B cell (primary cell): ENCODE measurements at regions not wholly inside any gene's neighbourhood (a gene's known extent, or its start where the extent isn't known, plus 50 kb on each side); places are given as distances from the start of the nearest gene placed in this dataset.
"Not testable (repeated sequence)": the region's sequence is repeated elsewhere in the genome, so short reads cannot be mapped to it uniquely, and the experiment has no call there.

Experiments used
- ATAC-seq: fragments of 200-7000 bp; cut with Tn5 transposase; one replicate; pipeline ENCODE4 v1.10.0; 2021; ENCODE audit warnings: low read depth, mild to moderate bottlenecking, moderate number of reproducible peaks, moderate library complexity
- CTCF ChIA-PET: fragments of 350-600 bp; sonication (Branson Sonifier 250); formaldehyde crosslinking; loops from one replicate; lab custom pipeline; 2021; ENCODE audit warnings: antibody characterized with exemption, inconsistent platforms; lab: Charles Lee
- POLR2A ChIA-PET: fragments of 350-600 bp; sonication (Branson Sonifier 250); formaldehyde crosslinking; loops from one replicate; lab custom pipeline; 2021; ENCODE audit warnings: antibody characterized with exemption; lab: Charles Lee
- DNase-seq: peaks from one replicate; pipeline ENCODE4 v3.0.0; 2013
- H2AFZ ChIP-seq: 2 replicates; pipeline ENCODE4 v1.6.1; 2012; ENCODE audit warnings: mild to moderate bottlenecking, low read depth, low read length; ENCODE audit not compliant: insufficient read depth, poor library complexity, severe bottlenecking
- H3K27ac ChIP-seq, 2 donors: 1 replicate in 1 of 2; 2 replicates in 1 of 2; pipeline ENCODE4 v1.5.1; 2012 to 2013; ENCODE audit warnings: low read length in 2 of 2, mild to moderate bottlenecking in 2 of 2, moderate library complexity in 1 of 2
- H3K27me3 ChIP-seq, 4 experiments: fragments of 200-600 bp in 1 of 4; sonication (generic) in 1 of 4; replicated peaks in 1 of 4; 1 replicate in 2 of 4; 2 replicates in 2 of 4; pipeline versions ENCODE4 v1.6.1 to v1.7.0; 2013 to 2016; ENCODE audit warnings: low read length in 3 of 4, mild to moderate bottlenecking in 2 of 4, mixed read lengths in 1 of 4, moderate library complexity in 1 of 4; ENCODE audit not compliant: insufficient read depth in 4 of 4, control insufficient read depth in 3 of 4; ENCODE audit errors: control extremely low read depth in 1 of 4
- H3K36me3 ChIP-seq, 2 experiments: replicated peaks in 1 of 2; 1 replicate in 1 of 2; 2 replicates in 1 of 2; pipeline versions ENCODE4 v1.6.1 to v1.7.1; 2013; ENCODE audit warnings: low read length in 1 of 2; ENCODE audit not compliant: insufficient read depth in 2 of 2, control insufficient read depth in 1 of 2; ENCODE audit errors: control extremely low read depth in 1 of 2, extremely low read depth in 1 of 2
- H3K4me1 ChIP-seq, 2 donors: fragments of 200-600 bp in 1 of 2; sonication (generic) in 1 of 2; 1 replicate in 1 of 2; 2 replicates in 1 of 2; pipeline versions ENCODE4 v1.5.1 to v1.6.1; 2013 to 2017; ENCODE audit warnings: low read length in 2 of 2; ENCODE audit not compliant: control insufficient read depth in 2 of 2, insufficient read depth in 2 of 2
- H3K4me2 ChIP-seq: replicated peaks from 2 replicates; pipeline ENCODE3; 2012; ENCODE audit warnings: mild to moderate bottlenecking, low read depth, low read length; ENCODE audit not compliant: poor library complexity, severe bottlenecking
- H3K4me3 ChIP-seq, 5 experiments: fragments of 200-600 bp in 1 of 5; sonication (generic) in 1 of 5; 1 replicate in 3 of 5; 2 replicates in 2 of 5; pipeline versions ENCODE4 v1.5.1 to v1.7.0; 2011 to 2016; ENCODE audit warnings: low read length in 4 of 5, mild to moderate bottlenecking in 4 of 5, low read depth in 2 of 5, control low read depth in 1 of 5, moderate library complexity in 1 of 5; ENCODE audit not compliant: insufficient read depth in 1 of 5; ENCODE audit errors: control extremely low read depth in 1 of 5, extremely low read depth in 1 of 5
- H3K79me2 ChIP-seq: fragments of 200-600 bp; sonication (generic); one replicate; pipeline ENCODE4 v1.6.0; 2016; ENCODE audit warnings: low read length; ENCODE audit not compliant: control insufficient read depth, insufficient read depth
- H3K9ac ChIP-seq: fragments of 200-600 bp; sonication (generic); 2 replicates; pipeline ENCODE4 v1.6.1; 2017; ENCODE audit warnings: mild to moderate bottlenecking, low read length, moderate library complexity
- H3K9me3 ChIP-seq, 3 donors: one replicate each; pipeline versions ENCODE4 v1.6.1 to v1.7.1; 2013; ENCODE audit warnings: low read length in 2 of 3; ENCODE audit not compliant: control insufficient read depth in 2 of 3, insufficient read depth in 1 of 3; ENCODE audit errors: control extremely low read depth in 1 of 3
- H4K20me1 ChIP-seq: 2 replicates; pipeline ENCODE4 v1.6.0; 2012; ENCODE audit warnings: mild to moderate bottlenecking, low read length; ENCODE audit not compliant: insufficient read depth, control insufficient read depth, poor library complexity, severe bottlenecking
- H3K27ac Mint-ChIP-seq: one replicate; pipeline ENCODE4 v1.8.0; 2021; ENCODE audit warnings: mixed read lengths
- H3K27me3 Mint-ChIP-seq: one replicate; pipeline ENCODE4 v1.8.0; 2021; ENCODE audit warnings: mixed read lengths
- H3K4me1 Mint-ChIP-seq: one replicate; pipeline ENCODE4 v1.8.0; 2021; ENCODE audit warnings: mixed read lengths
- H3K4me3 Mint-ChIP-seq: one replicate; pipeline ENCODE4 v1.8.0; 2021; ENCODE audit warnings: mixed read lengths
- H3K9me3 Mint-ChIP-seq: one replicate; pipeline ENCODE4 v1.8.0; 2022; ENCODE audit warnings: mixed read lengths; ENCODE audit not compliant: insufficient read depth
- EZH2 ChIP-seq: IDR thresholded peaks from 2 replicates; pipeline ENCODE4 v1.6.1; 2012; ENCODE audit warnings: borderline replicate concordance, low read depth, mild to moderate bottlenecking, moderate library complexity, low read length; ENCODE audit not compliant: insufficient read depth, poor library complexity, severe bottlenecking
- WGBS: methylation state at CpG from one replicate; pipeline ENCODE4 v1.1.5; 2013; ENCODE audit warnings: missing lambda C conversion rate; ENCODE audit not compliant: insufficient coverage; 5-methylcytosine and 5-hydroxymethylcytosine counted together
- intact Hi-C: fragments of 100-400 bp; cut with micrococcal nuclease; formaldehyde crosslinking; loops from one replicate; pipeline ENCODE4 v1.10.0; 2022
- TF ChIP-seq, protein P1 (sequence below): fragments of 200-600 bp; IDR thresholded peaks from one replicate; pipeline ENCODE4 v1.8.0; 2022; ENCODE audit warnings: antibody characterized with exemption, mild to moderate bottlenecking

- WGBS: 100% methylated on average over 2 of the region's 3 CpGs
- Histone ChIP-seq H3K4me3 (no peak overlapping the region), H3K27ac (no peak overlapping the region), H3K9me3 (no peaks in the 10 kb centered on the region), H3K27me3 (peaks cover 0 to 3% (median 0%) of the 10 kb centered on the region in 4 experiments), H3K4me2 (no peak overlapping the region), H3K4me1 (no peaks in the 10 kb centered on the region), H3K36me3 (no peaks in the 10 kb centered on the region), H4K20me1 (no peaks in the 10 kb centered on the region), H3K79me2 (no peaks in the 10 kb centered on the region), H3K9ac (no peak overlapping the region), H2AFZ (no peak overlapping the region)
- Mint-ChIP-seq H3K4me3 (no peak overlapping the region), H3K9me3 (no peaks in the 10 kb centered on the region), H3K4me1 (no peaks in the 10 kb centered on the region), H3K27ac (no peak overlapping the region), H3K27me3 (peaks cover 12% of the 10 kb centered on the region)
- intact Hi-C loops: no loop called here
- CTCF ChIA-PET: no interaction called here
- no peak for TF ChIP-seq EZH2
- TF ChIP-seq, protein P1, sequence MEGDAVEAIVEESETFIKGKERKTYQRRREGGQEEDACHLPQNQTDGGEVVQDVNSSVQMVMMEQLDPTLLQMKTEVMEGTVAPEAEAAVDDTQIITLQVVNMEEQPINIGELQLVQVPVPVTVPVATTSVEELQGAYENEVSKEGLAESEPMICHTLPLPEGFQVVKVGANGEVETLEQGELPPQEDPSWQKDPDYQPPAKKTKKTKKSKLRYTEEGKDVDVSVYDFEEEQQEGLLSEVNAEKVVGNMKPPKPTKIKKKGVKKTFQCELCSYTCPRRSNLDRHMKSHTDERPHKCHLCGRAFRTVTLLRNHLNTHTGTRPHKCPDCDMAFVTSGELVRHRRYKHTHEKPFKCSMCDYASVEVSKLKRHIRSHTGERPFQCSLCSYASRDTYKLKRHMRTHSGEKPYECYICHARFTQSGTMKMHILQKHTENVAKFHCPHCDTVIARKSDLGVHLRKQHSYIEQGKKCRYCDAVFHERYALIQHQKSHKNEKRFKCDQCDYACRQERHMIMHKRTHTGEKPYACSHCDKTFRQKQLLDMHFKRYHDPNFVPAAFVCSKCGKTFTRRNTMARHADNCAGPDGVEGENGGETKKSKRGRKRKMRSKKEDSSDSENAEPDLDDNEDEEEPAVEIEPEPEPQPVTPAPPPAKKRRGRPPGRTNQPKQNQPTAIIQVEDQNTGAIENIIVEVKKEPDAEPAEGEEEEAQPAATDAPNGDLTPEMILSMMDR: no peak
- no peak for DNase-seq
- POLR2A ChIA-PET: no interaction called here
- no peak for ATAC-seq
These were observed 99.9 kb upstream of the BEND4 start for GRCh38 chr4:42252315-42252714.

DNA sequence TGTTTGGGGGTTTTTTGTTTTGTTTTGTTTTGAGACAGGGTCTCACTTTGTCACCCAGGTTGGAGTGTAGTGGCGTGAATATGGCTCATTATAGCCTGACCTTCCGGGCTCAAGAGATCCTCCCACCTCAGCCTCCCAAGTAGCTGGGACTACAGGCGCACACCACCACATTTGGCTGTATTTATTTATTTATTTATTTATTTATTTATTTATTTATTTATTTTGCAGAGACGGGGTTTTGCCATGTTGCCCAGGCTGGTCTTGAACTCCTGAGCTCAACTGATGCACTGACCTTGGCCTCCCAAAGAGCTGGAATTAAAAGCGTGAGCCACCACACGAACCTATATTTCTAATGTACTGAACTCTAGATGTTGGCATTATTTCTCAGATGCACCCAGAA lies 105.2 kb upstream of the BEND4 start:
- H3K4me3 ChIP-seq, H3K9me3 ChIP-seq, H3K27me3 ChIP-seq, H4K20me1 ChIP-seq, H3K4me1 ChIP-seq, CTCF ChIA-PET, H3K4me1 Mint-ChIP-seq, H3K4me2 ChIP-seq, H3K27ac ChIP-seq, H3K27ac Mint-ChIP-seq, H3K4me3 Mint-ChIP-seq, H3K36me3 ChIP-seq, H2AFZ ChIP-seq, intact Hi-C loops, H3K27me3 Mint-ChIP-seq, POLR2A ChIA-PET, H3K9ac ChIP-seq, H3K9me3 Mint-ChIP-seq, DNase-seq, ATAC-seq, H3K79me2 ChIP-seq: not testable (repeated sequence)
- WGBS: no CpG with 5 or more reads among the region's 6 CpGs
